HepG2 (cell line): ENCODE measurements at regions not wholly inside any gene's neighbourhood (a gene's known extent, or its start where the extent isn't known, plus 50 kb on each side); places are given as distances from the start of the nearest gene placed in this dataset.

Experiments
- MATR3 ChIP-seq: sonication (generic); formaldehyde crosslinking; IDR thresholded peaks from 2 replicates; pipeline ENCODE4 v1.4.0; 2020; ENCODE audit warnings: missing genetic modification reagents
- NFYB ChIP-seq: sonication (generic); formaldehyde crosslinking; IDR thresholded peaks from 2 replicates; pipeline ENCODE4 v1.4.0; 2020; ENCODE audit warnings: missing genetic modification reagents
- ZKSCAN8 ChIP-seq: IDR thresholded peaks from 2 replicates; pipeline ENCODE4 v1.6.1; 2016; ENCODE audit warnings: borderline replicate concordance, missing genetic modification reagents, missing compliant biosample characterization
- ZNF263 ChIP-seq: sonication (generic); formaldehyde crosslinking; IDR thresholded peaks from 2 replicates; pipeline ENCODE4 v1.4.0; 2020; ENCODE audit warnings: missing genetic modification reagents
- TF ChIP-seq, protein P1 (sequence below): sonication (generic); formaldehyde crosslinking; IDR thresholded peaks from 2 replicates; pipeline ENCODE4 v1.4.0; 2020; ENCODE audit warnings: missing genetic modification reagents
- TF ChIP-seq, protein P2 (sequence below): sonication (generic); formaldehyde crosslinking; IDR thresholded peaks from 2 replicates; pipeline ENCODE4 v1.5.0; 2020; ENCODE audit warnings: missing genetic modification reagents
- TF ChIP-seq, protein P3 (sequence below): sonication (generic); formaldehyde crosslinking; IDR thresholded peaks from 2 replicates; pipeline ENCODE4 v1.4.0; 2020; ENCODE audit warnings: mild to moderate bottlenecking, missing genetic modification reagents

DNA sequence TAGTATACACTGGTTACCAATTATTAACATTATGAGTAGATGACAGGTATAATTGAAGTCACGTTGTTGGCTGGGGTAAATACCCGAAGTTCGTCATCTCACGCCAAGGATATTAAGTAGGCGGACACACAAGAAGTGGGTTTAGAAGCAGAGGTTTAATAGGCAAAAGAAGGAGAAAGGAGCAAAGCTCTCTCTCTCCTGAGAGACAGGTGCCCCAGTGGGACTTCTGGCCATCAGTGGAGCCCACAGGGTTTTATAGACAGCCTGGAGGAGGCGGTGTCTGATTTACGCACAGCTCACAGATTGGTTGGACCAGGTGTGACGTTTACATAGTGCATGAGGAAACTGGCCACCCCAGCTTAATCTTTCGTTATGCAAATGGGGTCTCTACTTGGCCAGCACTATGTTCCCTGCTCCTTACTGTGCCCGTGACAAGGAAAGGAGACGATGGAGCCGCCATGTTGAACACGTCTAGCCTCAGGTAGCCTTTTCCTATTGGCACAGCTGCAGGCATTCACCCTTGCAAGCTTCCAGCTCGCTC, 128.8 kb upstream of the KYNU start (continued):
- TF ChIP-seq, protein P1, sequence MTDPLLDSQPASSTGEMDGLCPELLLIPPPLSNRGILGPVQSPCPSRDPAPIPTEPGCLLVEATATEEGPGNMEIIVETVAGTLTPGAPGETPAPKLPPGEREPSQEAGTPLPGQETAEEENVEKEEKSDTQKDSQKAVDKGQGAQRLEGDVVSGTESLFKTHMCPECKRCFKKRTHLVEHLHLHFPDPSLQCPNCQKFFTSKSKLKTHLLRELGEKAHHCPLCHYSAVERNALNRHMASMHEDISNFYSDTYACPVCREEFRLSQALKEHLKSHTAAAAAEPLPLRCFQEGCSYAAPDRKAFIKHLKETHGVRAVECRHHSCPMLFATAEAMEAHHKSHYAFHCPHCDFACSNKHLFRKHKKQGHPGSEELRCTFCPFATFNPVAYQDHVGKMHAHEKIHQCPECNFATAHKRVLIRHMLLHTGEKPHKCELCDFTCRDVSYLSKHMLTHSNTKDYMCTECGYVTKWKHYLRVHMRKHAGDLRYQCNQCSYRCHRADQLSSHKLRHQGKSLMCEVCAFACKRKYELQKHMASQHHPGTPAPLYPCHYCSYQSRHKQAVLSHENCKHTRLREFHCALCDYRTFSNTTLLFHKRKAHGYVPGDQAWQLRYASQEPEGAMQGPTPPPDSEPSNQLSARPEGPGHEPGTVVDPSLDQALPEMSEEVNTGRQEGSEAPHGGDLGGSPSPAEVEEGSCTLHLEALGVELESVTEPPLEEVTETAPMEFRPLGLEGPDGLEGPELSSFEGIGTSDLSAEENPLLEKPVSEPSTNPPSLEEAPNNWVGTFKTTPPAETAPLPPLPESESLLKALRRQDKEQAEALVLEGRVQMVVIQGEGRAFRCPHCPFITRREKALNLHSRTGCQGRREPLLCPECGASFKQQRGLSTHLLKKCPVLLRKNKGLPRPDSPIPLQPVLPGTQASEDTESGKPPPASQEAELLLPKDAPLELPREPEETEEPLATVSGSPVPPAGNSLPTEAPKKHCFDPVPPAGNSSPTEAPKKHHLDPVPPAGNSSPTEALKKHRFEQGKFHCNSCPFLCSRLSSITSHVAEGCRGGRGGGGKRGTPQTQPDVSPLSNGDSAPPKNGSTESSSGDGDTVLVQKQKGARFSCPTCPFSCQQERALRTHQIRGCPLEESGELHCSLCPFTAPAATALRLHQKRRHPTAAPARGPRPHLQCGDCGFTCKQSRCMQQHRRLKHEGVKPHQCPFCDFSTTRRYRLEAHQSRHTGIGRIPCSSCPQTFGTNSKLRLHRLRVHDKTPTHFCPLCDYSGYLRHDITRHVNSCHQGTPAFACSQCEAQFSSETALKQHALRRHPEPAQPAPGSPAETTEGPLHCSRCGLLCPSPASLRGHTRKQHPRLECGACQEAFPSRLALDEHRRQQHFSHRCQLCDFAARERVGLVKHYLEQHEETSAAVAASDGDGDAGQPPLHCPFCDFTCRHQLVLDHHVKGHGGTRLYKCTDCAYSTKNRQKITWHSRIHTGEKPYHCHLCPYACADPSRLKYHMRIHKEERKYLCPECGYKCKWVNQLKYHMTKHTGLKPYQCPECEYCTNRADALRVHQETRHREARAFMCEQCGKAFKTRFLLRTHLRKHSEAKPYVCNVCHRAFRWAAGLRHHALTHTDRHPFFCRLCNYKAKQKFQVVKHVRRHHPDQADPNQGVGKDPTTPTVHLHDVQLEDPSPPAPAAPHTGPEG = no peak
- TF ChIP-seq ZNF263 (CRISPR knock-in tag) (no peak), MATR3 (CRISPR knock-in tag) (no peak), ZKSCAN8 (CRISPR knock-in tag) (no peak), NFYB (CRISPR knock-in tag) (no peak)
- TF ChIP-seq, protein P2, sequence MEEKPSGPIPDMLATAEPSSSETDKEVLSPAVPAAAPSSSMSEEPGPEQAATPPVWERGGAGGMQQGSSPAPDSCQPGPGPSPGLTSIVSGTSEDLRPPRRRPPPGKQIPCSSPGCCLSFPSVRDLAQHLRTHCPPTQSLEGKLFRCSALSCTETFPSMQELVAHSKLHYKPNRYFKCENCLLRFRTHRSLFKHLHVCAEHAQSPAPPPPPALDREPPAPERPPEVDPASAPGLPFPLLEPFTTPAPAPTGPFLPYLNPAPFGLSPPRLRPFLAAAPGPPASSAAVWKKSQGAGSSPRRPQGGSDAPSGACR = no peak
- TF ChIP-seq, protein P3, sequence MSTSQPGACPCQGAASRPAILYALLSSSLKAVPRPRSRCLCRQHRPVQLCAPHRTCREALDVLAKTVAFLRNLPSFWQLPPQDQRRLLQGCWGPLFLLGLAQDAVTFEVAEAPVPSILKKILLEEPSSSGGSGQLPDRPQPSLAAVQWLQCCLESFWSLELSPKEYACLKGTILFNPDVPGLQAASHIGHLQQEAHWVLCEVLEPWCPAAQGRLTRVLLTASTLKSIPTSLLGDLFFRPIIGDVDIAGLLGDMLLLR (CRISPR knock-in tag) = no peak
